GM19452 (cell line): ENCODE measurements at regions not wholly inside any gene's neighbourhood (a gene's known extent, or its start where the extent isn't known, plus 50 kb on each side); places are given as distances from the start of the nearest gene placed in this dataset.
A peak's percentile ranks its signal among the peaks of the same experiment; 100 is the strongest.

Source experiments
- ATAC-seq: cut with Tn5 transposase; IDR thresholded peaks from one replicate; pipeline ENCODE4 v1.9.1; 2021; ENCODE audit not compliant: unreplicated experiment

DNA sequence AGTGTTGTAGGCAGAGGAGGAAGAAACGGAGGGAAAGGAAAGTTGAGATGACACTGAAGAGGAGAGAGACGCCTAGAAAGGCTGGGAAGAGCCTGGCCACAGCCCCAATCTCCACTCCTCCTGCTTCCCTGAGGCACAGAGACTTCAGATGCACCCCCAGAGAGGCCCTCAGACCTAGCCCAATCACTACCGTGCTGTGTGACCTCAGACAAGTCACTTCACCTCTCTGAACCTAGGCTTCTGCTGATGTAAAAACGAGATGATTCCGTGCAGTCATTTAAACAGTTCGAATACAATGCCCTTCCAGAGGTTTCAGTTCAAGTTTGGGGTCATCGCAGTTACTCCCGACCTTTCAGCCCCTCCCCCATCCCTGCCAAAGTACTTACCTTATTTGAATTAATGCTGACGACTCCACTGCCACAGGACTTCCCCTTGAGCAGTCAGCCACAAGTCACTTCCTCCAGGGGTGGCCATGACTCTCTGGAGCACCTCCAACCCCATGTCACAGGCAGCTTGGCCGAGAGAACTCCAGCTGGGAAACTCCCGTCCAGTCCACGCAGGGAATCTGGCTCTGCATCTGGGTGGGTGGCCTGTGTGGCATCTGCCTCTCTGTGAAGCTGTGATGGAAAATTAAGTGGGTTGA lies 105.2 kb upstream of the ID2 start:
- peak; percentile 54 for ATAC-seq

DNA sequence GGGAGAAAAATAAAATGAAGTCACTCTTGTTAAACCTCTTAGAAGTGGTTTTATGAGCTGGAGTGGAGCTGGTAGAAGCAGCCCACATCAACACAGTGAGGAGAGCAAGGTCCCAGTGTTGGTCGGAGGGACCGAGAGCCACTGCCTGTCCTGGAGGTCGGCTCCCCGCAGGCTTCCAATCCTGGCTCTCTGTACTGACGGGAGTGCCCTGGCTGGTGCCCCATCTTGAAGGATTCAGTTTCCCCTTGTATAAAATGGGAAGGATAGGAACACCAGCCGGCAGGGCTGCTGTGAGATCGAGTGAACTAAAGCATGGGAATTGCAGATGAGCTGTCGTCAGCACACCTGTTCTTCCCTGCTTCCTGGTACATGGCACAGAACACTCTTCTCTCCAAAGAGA lies 104.3 kb upstream of the ID2 start:
- ATAC-seq, result no peak

DNA sequence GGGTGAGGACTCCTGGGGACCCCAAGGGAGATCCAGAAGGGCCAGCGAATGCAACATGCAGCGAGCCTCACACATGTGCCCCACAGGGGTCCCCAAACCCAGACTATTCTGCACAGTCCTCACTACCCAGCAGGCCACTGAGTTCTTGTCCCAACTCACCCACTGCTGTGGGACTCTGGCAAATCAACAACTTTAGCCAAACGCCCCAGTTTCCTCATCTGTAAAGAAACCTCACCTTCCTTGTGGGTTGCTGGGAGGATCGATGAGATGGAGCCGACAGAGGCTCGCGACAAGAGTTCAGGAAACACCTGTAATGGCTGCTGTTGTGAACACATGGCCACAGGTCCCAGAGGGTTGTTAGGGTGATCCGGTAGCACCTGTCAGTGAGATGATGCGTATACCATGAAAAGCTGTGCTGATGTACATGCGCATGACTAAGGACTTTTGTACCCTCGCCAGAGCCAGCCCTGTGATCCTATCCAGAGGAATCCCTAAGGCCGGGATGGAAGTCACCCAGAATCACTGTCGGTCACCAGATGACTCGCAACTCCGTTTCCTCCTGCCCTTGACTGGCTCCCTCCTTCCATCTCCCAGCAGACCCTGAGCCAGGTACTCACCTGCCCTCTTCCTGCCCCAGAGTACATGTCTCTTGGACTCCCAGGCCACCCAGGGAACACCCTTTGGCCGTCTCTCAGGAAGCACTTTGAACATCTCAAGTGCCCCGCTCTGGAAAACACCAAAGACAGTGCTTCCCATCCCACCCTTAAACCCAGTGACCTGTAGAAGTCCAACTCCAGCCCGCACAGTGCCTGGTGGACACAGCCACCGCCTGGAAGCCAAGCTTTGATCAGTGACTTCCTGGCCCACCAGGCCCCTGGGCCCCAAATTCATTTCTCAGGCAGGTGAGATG lies 103.3 kb upstream of the ID2 start:
- ATAC-seq, result no peak

DNA sequence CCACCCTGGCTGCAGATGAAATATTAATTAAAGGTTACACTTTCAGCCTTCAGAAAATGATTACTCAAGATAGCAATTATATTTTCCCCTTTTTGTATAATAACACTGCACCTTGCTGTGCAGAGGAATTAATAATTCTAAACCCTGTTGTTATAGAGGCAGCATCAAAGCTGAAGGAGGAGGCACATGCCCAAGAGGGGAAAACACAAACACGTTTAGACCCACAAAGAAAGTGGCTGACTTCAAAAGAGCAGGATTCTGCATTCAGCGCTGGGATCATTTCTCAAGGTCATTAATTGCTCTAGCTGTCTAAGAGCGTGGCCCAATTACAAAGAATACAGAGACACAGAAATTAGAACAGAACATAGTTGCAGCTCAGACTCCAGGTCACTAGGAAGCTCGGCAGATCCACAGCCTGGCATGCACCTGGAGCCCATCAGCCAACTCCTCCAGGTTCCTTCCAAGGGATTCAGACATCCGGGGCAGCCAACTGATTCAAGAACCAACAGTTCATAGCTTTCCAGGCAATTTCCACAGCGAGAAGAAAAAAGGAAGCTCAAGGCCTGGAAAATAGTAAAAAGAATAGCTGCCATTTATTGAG lies 102.3 kb upstream of the ID2 start:
- no peak for ATAC-seq

DNA sequence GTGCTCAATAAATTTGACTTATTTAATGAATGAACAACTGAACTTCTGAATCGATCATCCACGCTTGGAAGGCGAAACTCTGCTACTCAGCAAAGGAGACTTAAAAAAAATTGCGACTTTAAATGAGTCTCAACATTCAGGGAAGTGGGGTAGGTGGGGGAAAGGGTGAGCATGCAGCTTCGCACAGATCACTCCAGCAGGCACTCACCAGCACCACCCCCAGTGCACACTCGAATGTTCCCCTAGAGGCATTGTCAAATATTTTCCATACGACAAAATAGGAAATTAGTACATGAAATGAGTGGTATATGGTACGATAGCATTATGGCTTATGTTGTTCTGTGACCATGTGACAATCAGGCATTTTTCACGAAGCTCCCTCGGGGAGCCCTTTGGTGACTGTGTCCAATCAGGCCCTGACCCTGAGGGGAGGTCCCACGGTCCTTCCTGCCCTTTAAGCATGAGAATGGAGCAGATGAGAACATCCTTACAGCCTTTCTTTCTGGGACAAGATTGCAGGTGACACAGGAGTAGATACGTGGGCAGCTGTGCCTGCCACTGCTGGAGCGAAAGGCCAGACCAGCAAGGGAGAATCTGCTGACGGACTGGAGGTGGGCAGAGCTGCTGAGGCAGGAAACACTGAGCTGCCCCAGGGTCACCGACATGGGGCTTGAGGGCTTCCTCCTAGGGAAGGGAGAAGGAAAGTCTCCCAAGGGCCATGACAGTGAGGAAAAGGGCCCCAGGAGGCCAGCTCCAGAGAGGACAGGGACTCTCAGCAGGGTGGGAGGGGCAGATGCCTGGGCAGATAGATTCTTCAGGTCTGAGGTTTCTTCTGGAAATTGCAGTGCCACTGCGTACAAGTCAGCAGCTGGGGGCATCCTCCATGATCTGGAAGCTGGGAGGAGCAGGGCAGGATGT lies 101.3 kb upstream of the ID2 start:
- ATAC-seq, result no peak

DNA sequence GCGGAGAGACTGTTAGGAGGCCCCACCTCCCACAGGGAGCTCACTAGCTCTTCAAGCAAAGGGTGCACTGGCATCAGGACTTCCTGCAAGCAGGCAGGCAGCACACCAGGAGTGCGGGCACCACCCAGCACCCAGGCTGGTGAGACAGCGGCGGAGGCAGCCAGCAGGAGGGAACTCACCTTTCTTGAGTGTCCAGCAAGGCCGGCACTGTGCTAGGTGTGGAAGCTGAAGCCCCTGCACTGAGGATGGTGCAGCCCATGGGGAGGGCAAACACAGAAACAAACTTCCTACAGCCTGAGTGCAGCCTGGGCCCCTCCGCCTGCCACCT lies 100.7 kb upstream of the ID2 start:
- ATAC-seq, result no peak

DNA sequence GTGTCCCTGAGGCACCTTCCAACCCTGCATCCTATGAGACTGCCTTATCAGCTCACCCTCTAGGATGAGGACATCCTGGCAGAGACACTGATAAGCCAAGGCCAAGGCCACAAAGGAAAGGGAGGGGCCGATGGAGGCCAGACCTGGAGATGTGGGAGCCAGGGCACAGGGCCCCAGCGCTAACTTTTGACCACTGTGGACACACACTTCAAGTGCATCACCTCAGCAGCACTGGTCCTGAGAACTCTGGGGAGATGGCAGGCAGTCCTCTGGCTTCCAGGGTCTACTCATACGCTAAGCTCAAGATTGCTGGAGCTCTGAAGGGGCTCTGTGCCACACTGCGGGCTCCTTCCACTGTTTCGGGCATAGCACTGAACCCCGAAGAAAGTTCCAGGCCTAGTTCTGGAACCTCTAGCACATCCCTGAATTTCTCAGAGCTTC lies 100.2 kb upstream of the ID2 start:
- no peak for ATAC-seq

DNA sequence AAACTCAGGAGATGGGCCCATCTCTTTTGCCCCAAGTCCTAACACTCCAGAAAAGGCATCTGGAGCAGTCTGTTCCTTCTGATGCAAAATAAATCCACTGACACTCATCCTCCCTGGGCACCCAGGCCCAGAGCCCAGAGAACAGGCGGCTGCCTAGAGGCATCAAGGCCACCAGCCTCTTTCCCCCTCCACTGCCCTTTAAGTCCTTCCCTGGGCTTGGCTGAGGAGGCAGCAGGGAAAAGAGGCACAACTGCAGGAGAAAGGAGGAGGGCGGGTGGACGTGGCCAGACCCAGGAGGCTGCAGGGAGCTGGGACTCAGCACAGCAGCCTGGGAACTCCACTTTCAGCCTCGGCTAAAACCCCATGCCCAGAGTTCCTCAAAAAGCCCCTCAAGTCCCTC lies 99.7 kb upstream of the ID2 start:
- ATAC-seq, result no peak

DNA sequence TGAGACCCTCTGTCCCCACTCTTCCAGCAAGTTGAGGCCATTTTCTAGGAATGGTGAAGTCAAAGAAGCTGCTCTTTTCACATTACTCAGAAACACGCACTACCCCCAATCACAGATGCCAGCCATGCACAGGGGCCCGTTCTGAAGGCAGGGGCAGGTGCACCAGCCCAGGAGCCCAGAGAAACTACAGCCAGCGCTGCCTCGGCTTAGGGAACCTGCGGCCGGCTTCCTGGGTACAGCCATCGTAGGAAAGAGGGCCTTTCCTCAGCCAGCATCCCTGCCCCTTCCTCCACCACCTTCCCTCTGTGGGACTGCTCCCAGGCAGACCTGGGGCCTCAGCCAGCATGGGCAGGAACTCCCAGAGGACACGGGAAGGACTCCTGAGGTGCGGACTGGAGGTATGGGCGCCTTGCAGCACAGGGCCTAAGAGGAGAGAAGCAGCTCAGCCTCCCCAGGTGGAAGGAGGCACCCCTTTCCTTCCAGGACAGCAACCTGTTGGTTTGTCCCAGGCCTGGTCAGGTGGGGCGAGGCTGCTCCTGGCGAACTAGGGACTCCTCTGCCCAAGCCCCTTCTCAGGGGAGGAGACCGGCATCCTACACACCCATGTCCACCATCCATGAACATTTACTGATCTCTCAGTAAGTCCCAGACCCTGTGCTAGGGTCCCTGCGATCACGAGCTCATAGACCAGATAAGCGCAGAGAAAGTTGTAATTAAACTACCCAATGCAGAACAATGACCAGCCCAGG lies 99.0 kb upstream of the ID2 start:
- no peak for ATAC-seq

DNA sequence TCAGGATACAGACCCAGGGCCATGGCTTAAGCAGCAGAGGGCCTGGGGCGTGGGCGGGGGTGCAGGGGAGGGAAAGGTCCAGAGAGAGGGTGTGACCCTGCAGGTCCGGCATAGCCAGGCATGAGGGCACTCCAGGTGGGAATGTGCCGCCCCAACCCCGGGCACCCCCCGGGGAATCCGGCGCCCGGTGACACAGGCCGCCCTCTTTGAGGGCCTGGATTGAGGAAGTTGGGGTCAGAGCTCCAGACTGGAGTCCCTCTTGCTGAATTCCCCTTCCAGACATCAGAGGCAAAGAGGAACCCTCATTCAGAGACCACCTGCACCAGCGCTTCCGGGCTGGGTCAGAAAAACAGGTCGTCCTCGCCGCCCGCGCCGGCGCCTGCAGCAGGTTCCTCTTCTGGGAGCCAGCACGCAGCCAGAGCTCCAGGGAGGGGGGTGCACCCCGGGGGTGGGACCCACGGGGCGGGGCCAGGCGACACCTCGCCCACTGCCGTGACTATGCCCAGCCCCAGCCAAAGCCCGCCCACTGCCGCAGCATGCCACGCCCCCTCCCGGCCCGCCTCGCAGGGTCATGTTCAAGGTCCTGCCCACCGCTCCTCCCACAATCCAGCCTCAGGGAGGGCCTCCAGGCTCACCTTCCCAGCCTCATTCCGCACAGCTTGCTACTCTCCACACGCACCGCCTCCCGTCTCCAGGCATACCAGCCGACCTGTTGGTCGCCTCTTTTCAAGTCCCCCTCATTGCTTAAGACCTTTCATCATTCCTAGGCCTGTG lies 98.3 kb upstream of the ID2 start:
- ATAC-seq, result peak; percentile 86

DNA sequence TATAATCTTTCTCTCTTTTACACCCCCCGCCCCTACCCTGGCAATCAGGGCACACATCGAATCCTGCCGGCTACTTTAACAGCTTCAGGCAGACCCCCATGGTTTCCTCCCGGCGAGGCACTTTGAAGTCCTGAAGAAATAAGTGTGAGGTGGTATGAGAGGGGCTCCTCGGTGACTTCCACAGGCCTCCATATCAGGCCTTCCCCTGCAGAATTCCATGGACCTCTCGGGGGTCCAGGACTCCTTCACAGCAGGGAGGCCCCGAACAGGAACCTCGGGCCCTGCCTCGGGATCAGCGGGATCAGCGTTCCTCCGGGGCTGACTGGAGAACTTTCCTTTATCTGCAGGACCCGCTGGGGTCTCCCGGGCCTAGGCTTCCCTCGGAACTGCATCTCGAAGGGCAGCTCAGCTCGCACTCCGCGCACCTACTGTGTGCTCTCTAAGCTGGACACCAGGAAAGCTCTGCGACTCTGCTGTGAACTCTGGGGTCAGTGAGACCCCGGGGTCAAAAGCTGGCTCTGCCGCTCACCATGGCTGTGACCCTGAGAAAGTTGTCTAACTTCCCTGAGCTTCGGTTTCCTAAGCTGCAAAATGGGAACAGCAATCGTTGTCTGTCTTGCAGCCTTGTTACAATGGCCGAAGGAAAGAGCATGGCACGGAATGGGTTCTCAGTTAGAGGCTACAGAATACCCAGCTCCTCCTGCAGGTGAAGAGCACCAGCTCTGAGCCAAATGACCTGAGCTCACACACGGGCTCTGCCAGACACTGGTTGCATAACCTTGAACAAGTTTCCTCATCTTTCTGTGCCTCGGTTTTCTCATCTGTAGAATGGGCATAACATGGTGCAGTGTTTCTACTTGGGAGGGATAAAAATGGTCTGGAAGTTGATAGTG lies 97.4 kb upstream of the ID2 start:
- ATAC-seq, result no peak

DNA sequence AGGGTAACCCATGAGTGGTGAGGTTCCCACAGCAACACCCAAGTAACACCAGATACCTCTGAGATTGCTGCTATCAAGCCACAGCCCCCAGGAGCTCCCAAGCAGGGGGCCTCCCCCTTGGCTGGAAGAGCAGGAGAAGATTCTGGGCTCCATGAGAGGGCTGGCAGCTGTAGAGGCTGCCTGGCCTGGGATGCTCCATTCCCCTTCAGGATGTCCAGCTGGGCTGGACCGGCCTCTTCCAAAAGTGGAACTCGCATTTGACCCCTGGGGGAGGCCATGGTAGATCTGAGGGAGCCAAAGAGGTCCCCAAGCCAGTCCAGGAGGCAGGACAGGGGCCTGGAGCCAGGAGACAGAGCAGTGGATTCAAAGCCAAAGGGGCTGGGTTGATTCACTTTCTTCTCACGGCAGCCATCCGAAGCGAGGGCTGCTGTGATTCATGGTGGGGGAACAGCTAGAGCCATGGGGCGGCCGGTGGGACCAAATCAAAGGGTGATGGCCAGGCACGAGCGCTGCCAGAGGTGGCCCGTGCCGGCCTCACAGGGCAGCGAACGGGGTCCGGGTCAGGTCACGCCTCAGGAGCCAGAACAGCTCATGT lies 95.3 kb upstream of the ID2 start:
- ATAC-seq, result no peak

DNA sequence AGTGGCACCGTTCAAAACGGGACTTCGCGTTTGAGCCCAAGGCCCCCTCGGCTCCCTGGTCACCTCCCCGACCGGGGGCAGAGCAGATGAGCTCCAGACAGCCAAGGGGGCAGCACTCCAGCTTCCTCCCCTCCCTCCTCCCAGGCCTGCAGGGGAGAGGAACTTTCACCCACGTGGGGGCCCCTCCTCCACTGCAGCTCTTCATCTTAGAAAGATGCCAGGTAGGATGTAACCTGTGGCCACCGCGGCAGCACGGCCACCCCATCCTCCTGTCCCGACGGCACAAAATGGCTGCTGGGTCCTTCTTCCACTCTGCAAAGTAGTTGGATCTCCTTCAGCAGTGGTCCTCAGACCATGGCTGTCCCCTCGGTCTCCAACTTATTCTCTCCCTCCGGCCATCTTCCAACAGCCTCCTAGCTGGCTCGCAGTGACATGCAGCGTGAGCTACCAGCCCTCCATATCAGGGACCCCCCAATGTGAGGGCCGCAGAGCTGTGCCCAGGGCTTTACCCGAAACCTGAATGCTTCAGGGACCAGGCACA lies 94.5 kb upstream of the ID2 start:
- ATAC-seq, result no peak

DNA sequence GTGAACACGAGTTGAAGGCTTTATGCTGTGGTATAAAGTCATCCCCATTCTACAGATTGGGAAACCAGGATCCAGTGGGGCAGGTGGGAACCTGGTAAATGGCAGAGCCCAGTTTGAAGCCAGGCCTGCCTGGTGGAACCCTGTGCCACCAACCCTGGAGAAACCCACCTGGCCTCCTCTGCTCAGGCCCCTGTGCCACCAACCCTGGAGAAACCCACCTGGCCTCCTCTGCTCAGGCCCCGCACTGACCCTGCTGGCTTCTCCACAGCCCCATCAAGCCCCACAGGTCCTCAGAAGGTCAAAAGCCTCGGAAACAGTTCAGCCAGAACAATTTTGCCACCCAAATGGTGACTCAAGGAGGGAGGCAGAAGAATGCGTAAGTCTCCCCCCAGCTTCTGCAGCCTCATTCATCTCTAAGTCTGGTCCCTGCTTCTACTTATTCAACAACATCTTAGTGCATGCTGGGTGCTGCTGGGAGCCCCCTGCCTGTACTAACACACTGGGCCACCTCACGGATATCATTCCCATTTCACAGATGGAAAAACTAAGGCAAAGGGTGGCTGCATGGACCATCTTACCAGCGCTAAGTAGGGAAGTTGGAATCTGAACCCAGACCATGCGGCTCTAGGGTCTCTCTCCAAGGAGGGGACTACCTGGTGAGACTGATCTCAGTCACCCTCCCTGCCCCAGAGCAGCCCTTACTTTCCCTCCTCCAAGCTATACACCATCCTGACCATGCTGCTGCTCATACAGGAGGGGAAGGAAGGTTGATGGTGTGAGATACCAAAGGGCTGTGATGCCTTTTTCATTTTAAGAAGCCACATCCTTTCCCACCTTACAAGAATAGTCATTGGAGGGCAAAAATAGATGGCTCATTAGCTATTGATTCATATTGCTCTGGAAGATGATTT lies 93.7 kb upstream of the ID2 start:
- no peak for ATAC-seq

DNA sequence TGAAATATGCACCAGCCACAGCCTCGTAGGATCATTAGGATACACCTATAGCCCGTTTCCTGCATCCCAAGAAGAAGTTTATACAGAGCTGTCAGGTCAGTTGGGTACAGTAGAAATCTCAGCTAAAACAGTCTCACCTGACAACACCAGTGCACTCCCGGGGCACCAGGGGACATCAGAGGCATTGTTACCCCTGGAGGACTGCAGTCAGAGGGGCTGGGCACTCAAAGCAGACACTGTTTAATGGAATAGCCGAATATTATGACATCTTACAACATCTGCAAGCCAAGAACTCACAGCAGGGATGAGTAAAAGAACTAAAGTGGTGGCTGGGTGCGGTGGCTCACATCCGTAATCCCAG lies 93.0 kb upstream of the ID2 start:
- no peak for ATAC-seq

DNA sequence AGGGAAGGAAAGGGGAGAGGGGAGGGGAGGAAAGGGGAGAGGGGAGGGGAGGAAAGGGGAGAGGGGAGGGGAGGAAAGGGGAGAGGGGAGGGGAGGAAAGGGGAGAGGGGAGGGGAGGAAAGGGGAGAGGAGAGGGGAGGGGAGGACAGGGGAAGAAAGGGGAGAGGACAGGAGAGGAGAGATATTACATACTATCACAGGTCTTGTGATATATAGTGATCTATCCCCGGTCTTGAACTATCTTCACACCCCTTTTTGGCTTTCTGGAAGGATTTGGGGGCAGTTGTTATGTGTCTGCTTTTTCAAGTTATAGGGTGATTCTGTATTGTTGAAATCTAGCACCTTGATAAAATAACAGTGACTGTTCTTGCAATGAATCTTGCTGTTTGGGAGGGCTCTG lies 92.1 kb upstream of the ID2 start:
- ATAC-seq, result no peak

DNA sequence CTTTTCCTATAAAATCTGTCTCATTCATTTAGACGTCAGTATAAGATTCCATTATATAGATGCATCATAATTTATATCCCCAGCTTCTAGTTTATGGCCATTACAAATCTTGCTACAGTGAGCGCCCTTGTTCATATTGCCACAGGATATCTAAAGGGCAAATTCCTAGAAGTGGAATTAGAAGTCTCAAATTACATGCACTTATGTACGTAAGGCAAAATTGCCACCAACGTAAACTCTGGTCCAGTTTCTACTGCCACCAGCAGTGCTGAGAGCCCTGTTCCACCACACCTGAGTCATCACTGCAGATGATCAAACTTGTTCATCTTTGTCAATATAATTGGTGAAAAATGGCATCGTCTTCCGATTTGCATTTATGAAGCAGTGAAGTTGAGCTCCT lies 90.9 kb upstream of the ID2 start:
- ATAC-seq, result no peak
